ENCODE measurements at regions not wholly inside any gene's neighbourhood (a gene's known extent, or its start where the extent isn't known, plus 50 kb on each side); places are given as distances from the start of the nearest gene placed in this dataset.

GRCh38 chr9:118177241-118177640 lies 473.0 kb downstream of the TLR4 start:
- no peak for TF ChIP-seq POLR2AphosphoS5 (IDR thresholded peaks at IDR 0.05)
- no peak for TF ChIP-seq CTCF (IDR thresholded peaks at IDR 0.05; ENCODE audit: poor library complexity, severe bottlenecking)
- TF ChIP-seq, protein P1, sequence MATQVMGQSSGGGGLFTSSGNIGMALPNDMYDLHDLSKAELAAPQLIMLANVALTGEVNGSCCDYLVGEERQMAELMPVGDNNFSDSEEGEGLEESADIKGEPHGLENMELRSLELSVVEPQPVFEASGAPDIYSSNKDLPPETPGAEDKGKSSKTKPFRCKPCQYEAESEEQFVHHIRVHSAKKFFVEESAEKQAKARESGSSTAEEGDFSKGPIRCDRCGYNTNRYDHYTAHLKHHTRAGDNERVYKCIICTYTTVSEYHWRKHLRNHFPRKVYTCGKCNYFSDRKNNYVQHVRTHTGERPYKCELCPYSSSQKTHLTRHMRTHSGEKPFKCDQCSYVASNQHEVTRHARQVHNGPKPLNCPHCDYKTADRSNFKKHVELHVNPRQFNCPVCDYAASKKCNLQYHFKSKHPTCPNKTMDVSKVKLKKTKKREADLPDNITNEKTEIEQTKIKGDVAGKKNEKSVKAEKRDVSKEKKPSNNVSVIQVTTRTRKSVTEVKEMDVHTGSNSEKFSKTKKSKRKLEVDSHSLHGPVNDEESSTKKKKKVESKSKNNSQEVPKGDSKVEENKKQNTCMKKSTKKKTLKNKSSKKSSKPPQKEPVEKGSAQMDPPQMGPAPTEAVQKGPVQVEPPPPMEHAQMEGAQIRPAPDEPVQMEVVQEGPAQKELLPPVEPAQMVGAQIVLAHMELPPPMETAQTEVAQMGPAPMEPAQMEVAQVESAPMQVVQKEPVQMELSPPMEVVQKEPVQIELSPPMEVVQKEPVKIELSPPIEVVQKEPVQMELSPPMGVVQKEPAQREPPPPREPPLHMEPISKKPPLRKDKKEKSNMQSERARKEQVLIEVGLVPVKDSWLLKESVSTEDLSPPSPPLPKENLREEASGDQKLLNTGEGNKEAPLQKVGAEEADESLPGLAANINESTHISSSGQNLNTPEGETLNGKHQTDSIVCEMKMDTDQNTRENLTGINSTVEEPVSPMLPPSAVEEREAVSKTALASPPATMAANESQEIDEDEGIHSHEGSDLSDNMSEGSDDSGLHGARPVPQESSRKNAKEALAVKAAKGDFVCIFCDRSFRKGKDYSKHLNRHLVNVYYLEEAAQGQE (IDR thresholded peaks at IDR 0.05; ENCODE audit: borderline replicate concordance) = no peak
- TF ChIP-seq EZH2 (IDR thresholded peaks at IDR 0.05; ENCODE audit: borderline replicate concordance, insufficient read depth, low read length, poor library complexity, severe bottlenecking) = no peak
- no peak for TF ChIP-seq EP300 (conservative IDR thresholded peaks at IDR 0.05; ENCODE audit: poor library complexity, severe bottlenecking)
- no peak for TF ChIP-seq SMC3 (conservative IDR thresholded peaks at IDR 0.05; ENCODE audit: poor library complexity)
- no peak for TF ChIP-seq TAF1 (IDR thresholded peaks at IDR 0.05; ENCODE audit: low read depth)

Measured in neural cell (in vitro differentiated cells).